ENCODE measurements at regions not wholly inside any gene's neighbourhood (a gene's known extent, or its start where the extent isn't known, plus 50 kb on each side); places are given as distances from the start of the nearest gene placed in this dataset.

- TF ChIP-seq, protein P1, sequence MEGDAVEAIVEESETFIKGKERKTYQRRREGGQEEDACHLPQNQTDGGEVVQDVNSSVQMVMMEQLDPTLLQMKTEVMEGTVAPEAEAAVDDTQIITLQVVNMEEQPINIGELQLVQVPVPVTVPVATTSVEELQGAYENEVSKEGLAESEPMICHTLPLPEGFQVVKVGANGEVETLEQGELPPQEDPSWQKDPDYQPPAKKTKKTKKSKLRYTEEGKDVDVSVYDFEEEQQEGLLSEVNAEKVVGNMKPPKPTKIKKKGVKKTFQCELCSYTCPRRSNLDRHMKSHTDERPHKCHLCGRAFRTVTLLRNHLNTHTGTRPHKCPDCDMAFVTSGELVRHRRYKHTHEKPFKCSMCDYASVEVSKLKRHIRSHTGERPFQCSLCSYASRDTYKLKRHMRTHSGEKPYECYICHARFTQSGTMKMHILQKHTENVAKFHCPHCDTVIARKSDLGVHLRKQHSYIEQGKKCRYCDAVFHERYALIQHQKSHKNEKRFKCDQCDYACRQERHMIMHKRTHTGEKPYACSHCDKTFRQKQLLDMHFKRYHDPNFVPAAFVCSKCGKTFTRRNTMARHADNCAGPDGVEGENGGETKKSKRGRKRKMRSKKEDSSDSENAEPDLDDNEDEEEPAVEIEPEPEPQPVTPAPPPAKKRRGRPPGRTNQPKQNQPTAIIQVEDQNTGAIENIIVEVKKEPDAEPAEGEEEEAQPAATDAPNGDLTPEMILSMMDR (conservative IDR thresholded peaks at IDR 0.05; ENCODE audit: low read length), result no peak
- no peak for TF ChIP-seq EZH2phosphoT487 (IDR thresholded peaks at IDR 0.05; ENCODE audit: borderline replicate concordance, low read depth, low read length)
Observed at GRCh38 chr10:130230611-130231010, 94.4 kb downstream of the GLRX3 start.
